Fibroblast of villous mesenchyme (primary cell): ENCODE measurements at regions not wholly inside any gene's neighbourhood (a gene's known extent, or its start where the extent isn't known, plus 50 kb on each side); places are given as distances from the start of the nearest gene placed in this dataset.

Source experiments
- DNase-seq: peaks from one replicate; pipeline ENCODE4 v3.0.0-alpha.2; 2010; ENCODE audit warnings: low read depth
- H3K4me3 ChIP-seq: 2 replicates; pipeline ENCODE4 v1.5.1; 2011; ENCODE audit warnings: low read depth, mild to moderate bottlenecking, low read length
- CTCF ChIP-seq: IDR thresholded peaks from 2 replicates; pipeline ENCODE4 v1.5.1; 2012; ENCODE audit warnings: low read depth, mild to moderate bottlenecking, low read length; ENCODE audit not compliant: insufficient read depth

DNA sequence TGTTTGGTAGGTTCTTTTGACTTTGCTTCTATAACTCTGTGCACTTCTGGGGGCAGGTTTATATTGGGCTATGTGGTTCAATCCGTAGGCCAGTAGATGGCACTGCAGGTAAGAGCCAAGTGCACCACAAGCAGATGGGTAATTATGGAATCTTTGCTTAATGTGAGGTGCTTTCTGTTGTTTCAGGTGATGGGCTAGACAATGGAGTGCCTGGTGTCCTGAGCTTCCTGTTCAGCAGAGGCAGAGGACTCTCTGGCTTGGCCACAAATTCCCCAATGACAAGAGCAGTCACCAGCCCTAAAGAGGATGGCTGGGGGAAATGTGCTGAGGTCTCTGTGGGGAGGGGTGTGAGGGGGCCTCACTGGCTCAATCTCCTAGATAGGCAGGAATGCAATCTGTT is 455.0 kb downstream of the CCSER2 start:
- H3K4me3 ChIP-seq = no peak overlapping the region
- TF ChIP-seq CTCF = peak; percentile 28
- peak; percentile 1 for DNase-seq

- H3K4me3 ChIP-seq = no peak overlapping the region
- no peak for TF ChIP-seq CTCF
- no peak for DNase-seq
Measured at GRCh38 chr10:84783909-84784308, 455.5 kb downstream of the CCSER2 start.

- DNase-seq = no peak
- no peak overlapping the region for H3K4me3 ChIP-seq
- TF ChIP-seq CTCF = no peak
Measured at GRCh38 chr10:84784749-84785148, 456.4 kb downstream of the CCSER2 start.

DNA sequence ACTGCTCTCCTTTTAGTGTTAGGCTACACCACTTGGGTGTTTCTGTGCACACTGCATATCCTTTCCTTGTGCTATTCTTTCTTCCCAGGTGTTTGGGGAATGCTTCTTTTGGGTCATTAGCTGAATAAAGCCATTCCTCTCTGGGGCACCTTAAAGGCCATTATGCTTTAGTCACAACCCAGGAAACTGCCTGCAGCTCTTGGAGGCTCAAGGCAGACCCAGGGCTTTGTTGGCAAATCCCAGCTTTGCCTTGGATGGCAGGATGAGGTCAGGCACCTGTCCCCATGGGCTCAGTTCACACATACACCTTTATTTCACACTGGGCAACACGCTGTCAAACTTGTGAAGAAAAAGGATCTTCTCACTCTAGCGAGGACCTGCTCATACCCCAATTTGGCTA is 460.6 kb downstream of the CCSER2 start:
- no peak for DNase-seq
- H3K4me3 ChIP-seq = no peak overlapping the region
- no peak for TF ChIP-seq CTCF

GRCh38 chr10:84798312-84798711 is 469.9 kb downstream of the CCSER2 start:
- DNase-seq = no peak
- TF ChIP-seq CTCF = no peak
- H3K4me3 ChIP-seq = no peak overlapping the region

GRCh38 chr10:84801156-84801555 is 472.8 kb downstream of the CCSER2 start:
- no peak for DNase-seq
- no peak for TF ChIP-seq CTCF
- H3K4me3 ChIP-seq = no peak overlapping the region

DNA sequence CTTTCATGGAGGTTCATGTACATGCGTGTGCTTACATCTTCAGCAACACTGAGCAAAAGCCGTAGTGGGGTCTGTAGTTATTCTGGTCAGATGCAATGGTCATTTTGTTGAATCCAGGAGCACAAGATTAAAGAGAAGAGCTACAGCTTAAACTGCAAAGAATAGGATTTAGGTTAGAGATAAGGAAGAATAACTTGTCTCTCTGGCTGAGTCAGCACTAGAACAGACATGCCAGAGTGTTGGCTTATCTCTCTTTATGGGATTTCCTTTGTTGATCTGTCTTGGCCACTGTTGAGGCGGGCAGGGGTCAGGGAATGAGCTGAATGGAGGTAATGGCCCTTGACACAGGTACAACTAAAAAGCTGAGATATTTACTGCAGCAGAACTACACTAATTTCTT is 473.5 kb downstream of the CCSER2 start:
- TF ChIP-seq CTCF = no peak
- DNase-seq = no peak
- no peak overlapping the region for H3K4me3 ChIP-seq
